ENCODE measurements at regions not wholly inside any gene's neighbourhood (a gene's known extent, or its start where the extent isn't known, plus 50 kb on each side); places are given as distances from the start of the nearest gene placed in this dataset.

- no peak overlapping the region for H3K27ac ChIP-seq
- TF ChIP-seq ZFX (IDR thresholded peaks at IDR 0.05; ENCODE audit: borderline replicate concordance): no peak
- TF ChIP-seq, protein P1, sequence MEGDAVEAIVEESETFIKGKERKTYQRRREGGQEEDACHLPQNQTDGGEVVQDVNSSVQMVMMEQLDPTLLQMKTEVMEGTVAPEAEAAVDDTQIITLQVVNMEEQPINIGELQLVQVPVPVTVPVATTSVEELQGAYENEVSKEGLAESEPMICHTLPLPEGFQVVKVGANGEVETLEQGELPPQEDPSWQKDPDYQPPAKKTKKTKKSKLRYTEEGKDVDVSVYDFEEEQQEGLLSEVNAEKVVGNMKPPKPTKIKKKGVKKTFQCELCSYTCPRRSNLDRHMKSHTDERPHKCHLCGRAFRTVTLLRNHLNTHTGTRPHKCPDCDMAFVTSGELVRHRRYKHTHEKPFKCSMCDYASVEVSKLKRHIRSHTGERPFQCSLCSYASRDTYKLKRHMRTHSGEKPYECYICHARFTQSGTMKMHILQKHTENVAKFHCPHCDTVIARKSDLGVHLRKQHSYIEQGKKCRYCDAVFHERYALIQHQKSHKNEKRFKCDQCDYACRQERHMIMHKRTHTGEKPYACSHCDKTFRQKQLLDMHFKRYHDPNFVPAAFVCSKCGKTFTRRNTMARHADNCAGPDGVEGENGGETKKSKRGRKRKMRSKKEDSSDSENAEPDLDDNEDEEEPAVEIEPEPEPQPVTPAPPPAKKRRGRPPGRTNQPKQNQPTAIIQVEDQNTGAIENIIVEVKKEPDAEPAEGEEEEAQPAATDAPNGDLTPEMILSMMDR (IDR thresholded peaks at IDR 0.05): no peak
These were observed 170.0 kb downstream of the TTLL2 start for GRCh38 chr6:167494698-167495435.

GRCh38 chr6:167495506-167496401 lies 170.9 kb downstream of the TTLL2 start:
- TF ChIP-seq, protein P1 (IDR thresholded peaks at IDR 0.05): no peak
- no peak for TF ChIP-seq ZFX (IDR thresholded peaks at IDR 0.05; ENCODE audit: borderline replicate concordance)
- no peak overlapping the region for H3K27ac ChIP-seq

GRCh38 chr6:167496707-167497106 lies 171.8 kb downstream of the TTLL2 start:
- TF ChIP-seq, protein P1 (IDR thresholded peaks at IDR 0.05): no peak
- no peak for TF ChIP-seq ZFX (IDR thresholded peaks at IDR 0.05; ENCODE audit: borderline replicate concordance)

GRCh38 chr6:167497428-167498056 lies 172.7 kb downstream of the TTLL2 start:
- no peak for TF ChIP-seq ZFX (IDR thresholded peaks at IDR 0.05; ENCODE audit: borderline replicate concordance)
- TF ChIP-seq, protein P1 (IDR thresholded peaks at IDR 0.05): no peak
- no peak overlapping the region for H3K27ac ChIP-seq

More at GRCh38 chr6:167496707-167497106, 171.8 kb downstream of the TTLL2 start:
- no peak overlapping the region for H3K27ac ChIP-seq

GRCh38 chr6:167499161-167499660 lies 174.3 kb downstream of the TTLL2 start:
- no peak overlapping the region for H3K27ac ChIP-seq
- TF ChIP-seq, protein P1 (IDR thresholded peaks at IDR 0.05): no peak
- no peak for TF ChIP-seq ZFX (IDR thresholded peaks at IDR 0.05; ENCODE audit: borderline replicate concordance)

GRCh38 chr6:167500961-167501360 lies 176.1 kb downstream of the TTLL2 start:
- TF ChIP-seq ZFX (IDR thresholded peaks at IDR 0.05; ENCODE audit: borderline replicate concordance): no peak
- TF ChIP-seq, protein P1 (IDR thresholded peaks at IDR 0.05): no peak
- no peak overlapping the region for H3K27ac ChIP-seq
